Esophagus squamous epithelium (tissue), 4 donors: ENCODE measurements at regions not wholly inside any gene's neighbourhood (a gene's known extent, or its start where the extent isn't known, plus 50 kb on each side); places are given as distances from the start of the nearest gene placed in this dataset.

Experiments
- POLR2A ChIP-seq, 4 donors: fragments of 450-650 bp; IDR thresholded peaks; one replicate each; pipeline ENCODE4 v1.6.1; 2017; ENCODE audit warnings: antibody characterized with exemption in 4 of 4, mild to moderate bottlenecking in 4 of 4, moderate library complexity in 3 of 4
- TF ChIP-seq, protein P1 (sequence below), 6 experiments: fragments of 450-650 bp in 4 of 6; fragments of 200-600 bp in 2 of 6; sonication (generic) in 2 of 6; IDR thresholded peaks; one replicate each; pipeline ENCODE4 v1.5.1; 2016 to 2019; ENCODE audit warnings: antibody characterized with exemption in 6 of 6, mild to moderate bottlenecking in 4 of 6, moderate library complexity in 4 of 6

DNA sequence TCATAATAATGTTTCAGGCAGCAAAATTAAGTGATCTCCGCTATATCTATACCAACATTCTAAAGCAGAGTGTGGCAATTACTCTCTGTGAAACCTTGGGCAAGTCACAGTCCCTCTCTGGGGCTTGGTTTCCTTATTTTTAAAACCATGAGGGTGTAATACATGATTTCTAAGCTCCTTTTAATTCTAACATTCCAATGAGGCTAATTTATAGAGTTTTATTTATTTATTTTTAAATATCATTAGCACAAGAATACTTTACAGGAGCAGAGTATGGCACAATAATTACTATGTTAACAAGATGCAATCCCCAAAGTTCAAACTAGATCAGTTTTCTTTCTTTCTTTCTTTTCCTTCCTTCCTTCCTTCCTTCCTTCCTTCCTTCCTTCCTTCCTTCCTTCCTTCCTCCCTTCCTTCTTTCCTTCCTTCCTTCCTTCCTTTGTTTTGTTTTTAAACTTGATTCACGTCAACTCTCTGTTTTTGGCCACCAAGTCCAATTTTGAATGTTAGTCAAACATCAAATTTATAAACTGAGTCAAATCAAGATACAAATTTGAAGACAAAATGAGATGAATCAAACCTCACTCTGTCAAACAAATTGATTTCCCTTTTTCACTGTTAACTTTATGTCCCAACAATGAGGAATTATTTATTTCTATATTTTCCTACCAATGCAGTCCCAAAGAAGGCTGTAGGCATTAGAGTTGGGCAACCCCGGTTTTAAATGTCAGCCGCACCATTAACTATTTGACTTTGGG lies 50.2 kb upstream of the GPR174 start:
- TF ChIP-seq, protein P1, sequence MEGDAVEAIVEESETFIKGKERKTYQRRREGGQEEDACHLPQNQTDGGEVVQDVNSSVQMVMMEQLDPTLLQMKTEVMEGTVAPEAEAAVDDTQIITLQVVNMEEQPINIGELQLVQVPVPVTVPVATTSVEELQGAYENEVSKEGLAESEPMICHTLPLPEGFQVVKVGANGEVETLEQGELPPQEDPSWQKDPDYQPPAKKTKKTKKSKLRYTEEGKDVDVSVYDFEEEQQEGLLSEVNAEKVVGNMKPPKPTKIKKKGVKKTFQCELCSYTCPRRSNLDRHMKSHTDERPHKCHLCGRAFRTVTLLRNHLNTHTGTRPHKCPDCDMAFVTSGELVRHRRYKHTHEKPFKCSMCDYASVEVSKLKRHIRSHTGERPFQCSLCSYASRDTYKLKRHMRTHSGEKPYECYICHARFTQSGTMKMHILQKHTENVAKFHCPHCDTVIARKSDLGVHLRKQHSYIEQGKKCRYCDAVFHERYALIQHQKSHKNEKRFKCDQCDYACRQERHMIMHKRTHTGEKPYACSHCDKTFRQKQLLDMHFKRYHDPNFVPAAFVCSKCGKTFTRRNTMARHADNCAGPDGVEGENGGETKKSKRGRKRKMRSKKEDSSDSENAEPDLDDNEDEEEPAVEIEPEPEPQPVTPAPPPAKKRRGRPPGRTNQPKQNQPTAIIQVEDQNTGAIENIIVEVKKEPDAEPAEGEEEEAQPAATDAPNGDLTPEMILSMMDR (IDR thresholded peaks at IDR 0.05) = no peak
- no peak for TF ChIP-seq POLR2A (IDR thresholded peaks at IDR 0.05)
